GM12864 (cell line): ENCODE measurements at regions not wholly inside any gene's neighbourhood (a gene's known extent, or its start where the extent isn't known, plus 50 kb on each side); places are given as distances from the start of the nearest gene placed in this dataset.

Source experiments
- DNase-seq: peaks from one replicate; pipeline ENCODE4 v3.0.0-alpha.2; 2011; ENCODE audit warnings: low read depth
- H3K4me3 ChIP-seq: 2 replicates; pipeline ENCODE4 v1.5.1; 2011; ENCODE audit warnings: mild to moderate bottlenecking, low read depth, low read length, control low read depth
- TF ChIP-seq, protein P1 (sequence below): IDR thresholded peaks from 2 replicates; pipeline ENCODE4 v1.5.1; 2011; ENCODE audit warnings: low read depth, mild to moderate bottlenecking, moderate library complexity, low read length, control low read depth, inconsistent platforms; ENCODE audit errors: missing control alignments

DNA sequence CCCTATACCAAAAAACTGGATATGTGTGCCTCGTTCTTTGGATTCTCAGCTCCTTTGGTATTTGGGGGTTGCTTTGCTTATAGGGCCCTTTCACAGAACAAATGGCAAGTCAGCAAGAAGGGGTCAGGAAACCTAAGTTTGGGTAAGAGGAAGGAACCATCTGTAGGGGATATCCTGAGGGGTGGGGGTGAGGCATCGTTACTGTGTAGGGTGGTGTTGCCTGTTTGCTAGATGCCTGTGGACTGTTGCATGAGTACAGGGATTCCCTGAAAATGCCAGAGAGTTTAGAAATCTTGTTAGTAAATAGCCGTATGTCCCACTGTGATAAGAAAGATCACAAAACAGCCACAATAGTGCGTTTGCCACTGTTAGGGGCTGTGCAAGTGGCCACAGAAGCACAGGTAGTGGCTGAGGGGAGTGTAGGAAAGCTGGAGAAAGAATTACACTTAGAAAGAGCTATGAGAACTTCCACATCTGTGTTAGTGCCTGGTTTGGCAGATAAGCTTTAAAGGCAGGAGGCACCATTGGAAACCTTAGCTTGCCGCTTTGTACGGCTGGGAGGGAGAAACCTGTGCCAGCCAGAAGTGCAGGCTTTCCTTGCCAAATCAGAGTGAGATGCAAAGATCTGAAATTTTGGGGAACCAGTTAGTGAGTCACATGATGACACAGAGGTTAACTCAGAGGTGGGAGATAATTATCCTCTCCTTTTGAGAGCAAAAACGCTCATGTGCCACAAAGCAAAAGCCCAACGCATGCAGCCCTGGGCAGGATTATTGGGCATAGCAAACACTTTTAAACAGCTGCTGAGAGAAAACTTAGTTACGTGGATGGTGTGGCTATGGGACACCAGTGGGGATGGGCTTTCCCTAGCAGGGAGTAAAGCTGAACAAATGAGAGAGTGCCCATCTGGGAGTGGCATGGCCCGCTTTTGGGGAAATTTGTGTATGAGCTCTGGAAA is 343.7 kb downstream of the ARAP2 start:
- TF ChIP-seq, protein P1, sequence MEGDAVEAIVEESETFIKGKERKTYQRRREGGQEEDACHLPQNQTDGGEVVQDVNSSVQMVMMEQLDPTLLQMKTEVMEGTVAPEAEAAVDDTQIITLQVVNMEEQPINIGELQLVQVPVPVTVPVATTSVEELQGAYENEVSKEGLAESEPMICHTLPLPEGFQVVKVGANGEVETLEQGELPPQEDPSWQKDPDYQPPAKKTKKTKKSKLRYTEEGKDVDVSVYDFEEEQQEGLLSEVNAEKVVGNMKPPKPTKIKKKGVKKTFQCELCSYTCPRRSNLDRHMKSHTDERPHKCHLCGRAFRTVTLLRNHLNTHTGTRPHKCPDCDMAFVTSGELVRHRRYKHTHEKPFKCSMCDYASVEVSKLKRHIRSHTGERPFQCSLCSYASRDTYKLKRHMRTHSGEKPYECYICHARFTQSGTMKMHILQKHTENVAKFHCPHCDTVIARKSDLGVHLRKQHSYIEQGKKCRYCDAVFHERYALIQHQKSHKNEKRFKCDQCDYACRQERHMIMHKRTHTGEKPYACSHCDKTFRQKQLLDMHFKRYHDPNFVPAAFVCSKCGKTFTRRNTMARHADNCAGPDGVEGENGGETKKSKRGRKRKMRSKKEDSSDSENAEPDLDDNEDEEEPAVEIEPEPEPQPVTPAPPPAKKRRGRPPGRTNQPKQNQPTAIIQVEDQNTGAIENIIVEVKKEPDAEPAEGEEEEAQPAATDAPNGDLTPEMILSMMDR, result no peak
- no peak for DNase-seq
- H3K4me3 ChIP-seq, result no peak overlapping the region

DNA sequence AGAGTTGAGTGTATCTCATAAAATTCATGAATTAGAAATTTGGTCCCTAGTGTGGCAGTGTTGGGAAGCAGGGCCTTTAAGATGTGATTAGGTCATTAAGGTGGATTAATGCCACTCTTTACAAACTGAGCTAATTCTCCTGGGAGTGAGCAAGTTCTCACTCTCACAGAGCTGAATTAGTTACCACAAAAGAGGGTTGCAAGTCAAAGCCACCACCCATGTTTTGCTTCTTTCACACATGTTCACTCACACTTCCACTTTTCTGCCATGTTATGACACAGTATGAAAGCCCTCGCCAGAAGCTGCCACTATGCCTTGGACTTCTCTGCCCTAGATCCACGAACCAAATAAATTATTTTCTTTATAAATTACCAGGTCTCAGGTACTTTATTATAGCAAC is 332.1 kb downstream of the ARAP2 start:
- peak; percentile 18 for DNase-seq
- TF ChIP-seq, protein P1, result no peak
- no peak overlapping the region for H3K4me3 ChIP-seq

DNA sequence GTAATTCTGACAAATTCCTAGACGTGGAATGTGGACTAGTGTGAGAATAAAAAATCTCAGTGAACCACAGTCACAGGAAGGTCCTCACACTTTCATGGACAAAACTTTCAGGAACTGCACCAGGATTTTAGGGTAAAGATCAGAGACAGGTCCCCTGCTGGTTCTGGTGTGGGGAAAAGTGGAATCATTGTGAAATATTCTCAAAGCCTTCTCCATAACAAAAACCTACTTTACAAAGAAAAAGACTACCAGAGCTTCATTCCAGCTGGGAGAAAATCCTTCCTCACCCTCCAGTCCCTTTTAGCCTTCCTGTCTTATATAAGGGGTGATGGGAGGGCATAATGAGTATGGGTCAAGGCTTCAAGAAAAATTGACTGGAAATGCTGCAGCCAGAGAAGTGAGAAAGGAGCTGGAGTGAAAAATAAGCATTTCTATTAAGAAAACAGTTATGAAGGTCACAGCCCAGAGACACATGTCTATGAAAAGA is 325.8 kb downstream of the ARAP2 start:
- H3K4me3 ChIP-seq, result no peak overlapping the region
- DNase-seq, result no peak
- TF ChIP-seq, protein P1, result no peak

DNA sequence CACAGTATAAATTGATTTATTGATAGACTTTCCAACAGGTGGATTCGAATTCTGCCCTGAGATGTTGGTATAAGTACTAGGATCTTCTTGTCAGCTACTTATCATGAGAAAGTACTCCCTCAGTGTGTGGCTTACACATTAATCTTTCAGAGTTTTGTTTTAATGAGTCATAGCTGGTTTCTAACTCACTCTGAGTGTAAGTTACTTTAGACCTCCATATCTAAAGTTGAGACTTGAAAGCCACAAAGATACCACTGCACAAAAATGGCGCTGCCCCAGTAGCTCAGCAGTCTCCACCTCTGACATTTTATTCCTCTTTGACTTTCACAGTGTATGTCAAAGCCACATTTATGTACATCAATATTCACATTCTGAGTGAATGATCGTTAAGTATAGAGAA is 318.5 kb downstream of the ARAP2 start:
- DNase-seq, result no peak
- TF ChIP-seq, protein P1, result no peak
- H3K4me3 ChIP-seq, result no peak overlapping the region

DNA sequence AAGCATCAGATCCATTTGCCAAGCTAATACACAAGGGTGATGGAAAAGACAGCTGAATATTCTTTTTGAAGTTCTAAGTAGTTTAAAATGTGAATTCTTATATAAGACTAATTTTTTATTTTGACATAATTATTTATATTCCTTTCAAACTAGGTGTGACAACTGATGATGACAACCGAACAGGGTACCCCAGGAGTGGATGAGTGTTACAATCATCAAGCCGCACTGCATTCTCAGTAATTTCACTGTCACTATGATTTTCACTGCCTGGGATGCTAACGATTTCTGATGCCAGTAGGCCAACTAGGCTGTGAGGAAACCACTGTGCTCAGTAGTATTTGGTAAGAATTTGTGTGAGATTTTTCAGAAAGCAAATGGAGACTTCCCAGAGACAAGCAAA is 317.5 kb downstream of the ARAP2 start:
- DNase-seq, result no peak
- TF ChIP-seq, protein P1, result no peak
- no peak overlapping the region for H3K4me3 ChIP-seq

DNA sequence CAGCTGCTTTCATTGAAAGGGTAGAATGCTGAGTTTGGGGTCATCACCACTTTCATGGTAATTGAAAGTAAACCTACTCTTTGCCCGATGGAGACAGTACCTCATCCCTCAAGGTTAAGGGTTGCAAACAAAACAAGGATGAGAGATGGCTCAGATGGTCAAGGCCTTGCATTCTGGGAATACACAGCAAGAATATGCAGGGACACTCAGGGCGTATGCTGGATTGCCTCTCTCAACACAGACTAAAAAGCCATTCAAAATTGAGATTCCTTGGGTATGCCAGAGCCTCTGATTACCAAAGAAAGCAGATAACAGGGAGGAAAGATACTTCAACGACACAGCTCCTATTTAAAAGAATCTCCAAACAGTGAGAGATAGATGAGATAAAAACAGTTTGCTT is 310.4 kb downstream of the ARAP2 start:
- DNase-seq, result no peak
- TF ChIP-seq, protein P1, result no peak
- H3K4me3 ChIP-seq, result no peak overlapping the region
